Stimulated activated CD4-positive, alpha-beta T cell treated with anti-CD3 and anti-CD28 coated beads, Interleukin-15, amount 100 ng/mL, for 48 hours (primary cell): ENCODE measurements at regions not wholly inside any gene's neighbourhood (a gene's known extent, or its start where the extent isn't known, plus 50 kb on each side); places are given as distances from the start of the nearest gene placed in this dataset.

Source experiments
- DNase-seq, 2 donors: peaks; one replicate each; pipeline ENCODE4 v3.0.0-alpha.2; 2020; ENCODE audit warnings: low read depth in 2 of 2

DNA sequence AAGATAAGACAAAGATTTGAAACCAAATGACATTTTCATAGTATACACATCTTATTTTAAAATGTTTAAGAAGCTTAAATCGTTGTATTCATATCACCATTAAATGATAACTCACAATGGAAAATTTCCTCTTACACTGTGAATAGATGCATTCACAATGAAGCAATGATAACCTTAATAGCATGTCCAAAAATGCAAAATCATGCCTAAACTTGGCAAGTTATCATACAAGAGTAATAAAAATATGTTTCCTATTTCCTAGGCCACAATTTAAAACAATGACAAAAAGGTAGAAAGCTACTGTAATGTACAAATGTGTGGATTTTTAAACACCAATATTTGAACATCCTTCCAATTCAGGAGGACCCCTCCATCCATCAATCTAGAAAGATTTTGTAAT lies 157.4 kb upstream of the GULP1 start:
- no peak for DNase-seq

GRCh38 chr2:188138313-188138712 lies 153.4 kb upstream of the GULP1 start:
- DNase-seq, result no peak

GRCh38 chr2:188142088-188142487 lies 149.6 kb upstream of the GULP1 start:
- DNase-seq, result no peak

DNA sequence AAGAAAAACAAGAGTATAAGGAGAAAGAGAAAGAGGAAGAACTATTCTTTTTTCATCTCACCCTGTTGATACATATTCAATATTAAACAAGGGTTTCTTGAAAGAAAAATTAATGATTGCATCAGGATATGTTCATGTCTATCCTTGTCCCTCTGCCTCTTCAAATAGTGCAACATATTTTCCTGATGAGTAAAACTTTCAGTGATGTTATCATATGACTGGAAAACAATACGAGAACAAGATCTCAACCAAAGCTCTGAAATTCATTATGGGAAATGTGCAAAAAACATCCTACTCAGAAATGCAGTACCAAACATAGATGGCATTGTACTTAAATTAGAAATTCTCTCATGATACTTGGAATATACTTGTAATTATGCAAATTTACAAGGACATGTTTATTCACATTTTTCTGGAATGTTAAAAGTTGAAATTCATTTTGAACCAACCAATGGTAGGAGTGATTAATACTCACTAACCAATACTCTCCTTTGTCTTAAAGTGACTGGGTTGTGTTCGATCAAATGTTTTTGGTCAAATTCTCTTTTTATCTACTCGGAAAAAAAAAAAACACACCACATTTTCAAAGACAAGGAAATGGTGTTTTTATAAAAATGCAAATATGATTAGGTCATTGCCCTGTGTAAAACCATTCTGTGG lies 148.9 kb upstream of the GULP1 start:
- DNase-seq, result no peak

DNA sequence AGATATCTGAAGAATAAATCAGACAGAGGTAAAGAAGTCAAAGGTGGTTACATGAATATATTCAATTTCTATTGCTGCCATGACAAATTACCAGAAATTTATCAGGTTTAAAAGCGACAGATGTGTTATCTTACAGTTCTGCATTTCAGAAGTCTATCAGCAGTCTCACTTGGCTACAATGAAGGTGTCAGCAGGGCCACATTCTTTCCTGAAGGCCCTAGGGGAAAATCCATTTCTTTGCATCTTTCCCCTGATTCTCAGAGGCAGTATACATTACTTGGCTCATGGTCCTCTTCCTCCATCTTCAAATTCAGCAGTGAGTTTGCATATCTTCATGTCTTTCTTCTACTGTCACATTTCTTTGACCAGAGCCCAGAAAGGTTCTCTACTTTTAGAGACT lies 145.8 kb upstream of the GULP1 start:
- no peak for DNase-seq

DNA sequence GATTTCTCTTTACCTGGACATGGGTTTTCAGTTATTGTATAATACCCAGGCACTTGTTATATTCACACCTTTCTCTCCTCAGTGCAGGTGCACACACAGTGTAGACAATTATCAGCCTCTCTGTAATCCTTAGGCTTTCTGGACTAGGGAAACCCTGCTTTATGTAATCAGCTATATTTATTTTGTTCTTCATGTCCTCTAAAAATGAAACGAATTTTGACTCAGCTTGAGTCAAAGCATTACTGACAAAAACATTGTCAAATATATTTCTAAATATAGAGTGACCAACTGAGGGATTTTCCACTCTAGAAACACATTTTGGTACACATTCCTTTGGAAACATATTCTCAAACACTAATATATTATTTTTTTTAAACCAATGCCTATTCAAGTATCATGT lies 144.8 kb upstream of the GULP1 start:
- DNase-seq, result no peak

DNA sequence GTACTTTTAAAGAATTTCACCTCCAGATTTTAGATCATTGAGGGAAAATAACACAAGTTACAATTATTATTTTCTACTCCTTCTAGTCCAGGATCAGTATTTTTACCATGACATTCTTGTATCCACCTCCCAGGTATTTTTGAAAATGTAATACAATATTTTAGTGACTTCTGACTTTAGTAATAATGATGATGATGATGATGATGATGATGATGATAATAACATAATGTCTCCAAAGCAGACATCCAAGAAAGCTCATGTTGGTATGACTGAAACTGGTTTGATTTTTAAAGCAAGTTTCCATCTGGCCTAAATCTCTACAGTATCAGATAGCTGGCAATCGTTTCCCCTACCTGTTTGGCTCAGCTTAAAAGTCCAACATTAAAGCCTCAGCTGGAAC lies 140.0 kb upstream of the GULP1 start:
- no peak for DNase-seq

GRCh38 chr2:188158337-188159100 lies 133.2 kb upstream of the GULP1 start:
- DNase-seq, result no peak

- DNase-seq, result no peak
Observed at GRCh38 chr2:188159484-188159883, 132.2 kb upstream of the GULP1 start.

DNA sequence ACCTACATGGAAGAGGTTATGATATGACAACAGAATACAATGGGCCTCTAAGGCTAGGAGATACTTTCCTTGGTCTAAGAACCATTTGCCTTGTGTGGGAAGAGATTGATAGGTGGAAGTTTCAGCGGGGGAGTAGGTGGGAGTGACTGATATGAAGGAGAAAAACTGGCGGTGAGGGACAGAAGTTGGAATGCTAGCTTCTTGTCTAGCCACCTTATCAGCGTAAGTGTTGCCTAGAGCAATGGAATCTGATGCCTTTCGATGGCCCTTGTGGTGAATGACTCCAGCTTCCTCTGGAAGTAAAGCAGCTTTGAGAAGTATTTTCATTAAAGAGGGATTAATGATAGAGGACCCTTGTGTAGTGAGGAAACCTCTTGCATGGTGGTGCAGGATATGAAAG lies 121.3 kb upstream of the GULP1 start:
- no peak for DNase-seq

- DNase-seq, result no peak
Observed at GRCh38 chr2:188176620-188177019, 115.1 kb upstream of the GULP1 start.

DNA sequence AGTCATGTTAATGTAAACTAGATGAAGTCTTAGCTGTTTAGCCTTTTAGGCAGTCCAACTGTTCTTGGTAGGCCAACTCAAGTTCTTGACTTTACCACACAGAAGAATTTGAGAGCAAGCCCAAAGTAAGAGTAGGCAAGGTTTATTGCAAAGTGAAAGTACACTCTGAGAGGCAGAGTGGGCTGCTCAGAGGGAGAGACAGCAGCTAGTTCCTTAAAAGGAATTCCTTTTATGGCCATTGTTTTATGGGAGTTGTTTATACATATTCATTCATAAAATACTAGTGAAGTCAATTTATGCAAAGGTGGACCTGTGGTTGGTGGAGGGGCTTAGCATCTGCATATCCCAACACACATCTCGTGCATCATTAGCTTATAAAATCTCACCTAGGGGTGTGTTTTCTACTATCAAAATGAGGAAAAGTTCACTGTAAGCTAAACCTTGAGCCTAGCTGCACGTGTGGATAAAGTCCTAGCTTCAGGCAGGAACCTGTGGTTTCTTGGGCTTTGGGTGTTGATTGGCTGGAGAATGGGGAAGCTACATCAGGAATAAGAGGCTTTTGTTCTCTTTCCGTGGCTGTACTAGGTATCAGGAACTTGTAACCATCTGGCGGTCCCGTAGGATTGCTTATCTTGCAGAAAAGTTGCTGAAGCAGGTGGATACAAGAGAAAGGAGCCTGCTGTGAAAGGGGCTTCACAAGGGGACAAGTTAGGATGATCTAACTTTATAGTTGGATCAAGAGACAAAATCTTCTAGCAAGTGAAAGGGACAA lies 110.4 kb upstream of the GULP1 start:
- no peak for DNase-seq

DNA sequence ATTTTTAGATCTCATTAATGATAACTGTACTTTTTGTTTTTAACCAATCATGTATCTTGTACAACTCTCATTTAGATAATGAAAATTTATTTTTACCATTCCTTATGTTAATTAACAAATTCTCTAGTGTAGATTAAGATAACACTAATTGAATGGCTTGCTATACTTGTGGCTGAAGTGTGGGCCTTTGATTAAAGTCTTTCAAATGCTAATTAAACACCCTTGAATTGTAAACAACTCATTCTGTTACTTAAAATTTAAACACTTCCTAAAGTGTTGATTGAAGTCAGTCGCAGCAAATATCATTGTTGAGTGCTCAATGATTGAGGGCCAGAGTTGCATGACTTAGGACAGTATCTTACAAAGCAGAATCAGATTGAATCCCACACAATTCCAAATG lies 109.8 kb upstream of the GULP1 start:
- no peak for DNase-seq

DNA sequence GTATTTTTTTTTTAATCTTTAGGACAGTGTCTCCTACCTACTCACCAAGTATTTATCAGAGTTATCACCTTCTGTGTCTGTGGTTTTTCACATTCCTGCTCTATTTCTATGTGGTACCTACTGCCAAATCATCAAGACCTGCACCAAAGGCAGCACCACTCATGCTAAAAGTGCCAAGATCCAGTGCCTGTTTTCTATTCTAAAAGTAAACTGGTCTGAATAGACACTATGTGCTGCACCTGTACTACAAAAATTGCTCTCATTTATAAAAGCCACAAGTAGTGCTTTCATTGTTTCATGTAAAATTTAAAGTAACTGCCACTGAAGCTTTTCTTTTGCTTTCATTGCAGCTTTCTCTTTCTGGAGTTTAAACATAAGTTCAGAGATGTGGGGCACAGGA lies 103.9 kb upstream of the GULP1 start:
- no peak for DNase-seq

DNA sequence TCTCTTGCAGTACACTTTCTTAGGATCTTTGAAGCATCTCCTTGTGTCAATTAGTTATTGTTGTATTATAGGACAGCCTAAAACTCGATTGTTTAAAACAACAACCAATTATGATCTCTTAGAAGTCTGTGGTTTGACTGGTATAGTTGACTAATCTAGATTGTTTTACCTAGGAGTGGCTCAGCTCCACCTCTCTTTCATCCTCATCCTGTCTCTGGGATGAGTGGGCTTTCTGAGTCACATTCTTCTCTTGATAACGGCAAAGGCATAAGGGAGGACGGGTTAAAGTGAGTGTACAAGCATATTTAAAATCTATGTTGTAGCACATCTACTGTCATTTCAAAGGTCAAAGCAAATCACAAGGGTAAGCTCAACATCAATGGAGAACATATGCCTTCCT lies 102.3 kb upstream of the GULP1 start:
- DNase-seq, result no peak

- no peak for DNase-seq
Observed at GRCh38 chr2:188193230-188193629, 98.4 kb upstream of the GULP1 start.

- no peak for DNase-seq
Observed at GRCh38 chr2:188196343-188197008, 95.2 kb upstream of the GULP1 start.

DNA sequence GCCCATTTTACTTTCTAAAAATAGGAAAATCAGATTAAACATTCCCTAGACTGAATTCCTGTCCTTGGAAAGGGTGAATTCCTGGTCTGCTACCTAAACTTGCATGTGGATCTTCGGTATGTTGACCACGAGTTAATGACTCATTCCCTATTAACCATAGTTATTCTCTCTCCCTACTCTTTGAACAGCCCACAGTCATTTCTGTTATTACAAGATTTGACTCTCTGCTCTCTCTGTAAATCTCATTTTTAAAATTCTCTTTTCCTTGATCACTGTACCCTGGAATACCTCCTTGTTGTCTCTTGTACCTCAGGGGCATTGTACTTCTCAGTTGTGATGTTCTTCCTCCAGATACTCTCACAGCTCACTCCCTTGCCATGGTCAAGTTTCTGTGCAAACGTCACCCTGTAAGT lies 92.0 kb upstream of the GULP1 start:
- DNase-seq, result no peak

- no peak for DNase-seq
Observed at GRCh38 chr2:188201639-188202038, 90.0 kb upstream of the GULP1 start.

GRCh38 chr2:188202777-188203176 lies 88.9 kb upstream of the GULP1 start:
- DNase-seq, result no peak

- no peak for DNase-seq
Observed at GRCh38 chr2:188203776-188204175, 87.9 kb upstream of the GULP1 start.

- DNase-seq, result no peak
Observed at GRCh38 chr2:188204824-188205223, 86.8 kb upstream of the GULP1 start.
